Activated CD4-positive, alpha-beta T cell treated with anti-CD3 and anti-CD28 coated beads, Interleukin-2, Interleukin-6, amounts not matched to agents 100 ng/mL and 50 ng/mL, durations not matched to agents 16 hours and 8 hours (primary cell): ENCODE measurements at regions not wholly inside any gene's neighbourhood (a gene's known extent, or its start where the extent isn't known, plus 50 kb on each side); places are given as distances from the start of the nearest gene placed in this dataset.
"Not testable (repeated sequence)": the region's sequence is repeated elsewhere in the genome, so short reads cannot be mapped to it uniquely, and the experiment has no call there.

Source experiments
- DNase-seq: peaks from one replicate; pipeline ENCODE4 v3.0.0-alpha.2; 2020

DNA sequence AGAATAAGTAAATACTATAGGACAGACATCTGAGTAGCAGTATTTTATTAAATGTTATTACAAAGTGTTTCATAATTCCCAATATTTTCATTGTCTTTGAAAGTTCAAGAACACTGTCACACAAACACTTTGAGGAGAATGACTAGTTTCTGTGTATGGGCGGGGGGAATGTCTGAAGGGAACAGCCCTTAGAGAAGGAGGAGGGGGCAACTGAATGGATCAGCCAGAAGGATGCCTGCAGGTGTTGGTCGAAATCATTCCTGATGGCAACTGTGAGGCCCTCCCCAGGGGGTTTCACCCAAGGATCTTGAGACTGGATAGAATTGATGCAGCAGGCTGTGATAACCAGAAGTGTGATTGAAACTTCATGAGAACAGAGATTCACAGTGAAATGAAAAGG is 223.2 kb upstream of the C1orf87 start:
- DNase-seq = no peak

DNA sequence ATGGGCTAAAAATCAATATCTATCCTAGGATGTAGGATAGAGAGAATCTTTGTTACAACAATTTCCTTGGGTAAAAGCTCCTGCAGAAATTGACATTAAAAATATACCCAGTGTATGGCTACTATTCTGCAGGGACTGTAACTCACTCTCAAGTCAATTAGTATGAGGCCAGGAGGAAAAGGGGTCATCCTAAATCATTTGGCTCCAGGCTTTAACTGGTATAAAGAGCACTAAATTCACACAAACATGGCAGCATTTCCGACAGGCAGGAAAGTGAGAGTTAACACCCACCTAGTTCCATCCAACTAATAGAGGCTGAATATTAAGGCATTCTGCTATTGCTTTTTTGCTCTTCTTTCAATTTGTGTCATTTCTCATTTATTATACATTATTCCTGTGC is 218.6 kb upstream of the C1orf87 start:
- DNase-seq = no peak

DNA sequence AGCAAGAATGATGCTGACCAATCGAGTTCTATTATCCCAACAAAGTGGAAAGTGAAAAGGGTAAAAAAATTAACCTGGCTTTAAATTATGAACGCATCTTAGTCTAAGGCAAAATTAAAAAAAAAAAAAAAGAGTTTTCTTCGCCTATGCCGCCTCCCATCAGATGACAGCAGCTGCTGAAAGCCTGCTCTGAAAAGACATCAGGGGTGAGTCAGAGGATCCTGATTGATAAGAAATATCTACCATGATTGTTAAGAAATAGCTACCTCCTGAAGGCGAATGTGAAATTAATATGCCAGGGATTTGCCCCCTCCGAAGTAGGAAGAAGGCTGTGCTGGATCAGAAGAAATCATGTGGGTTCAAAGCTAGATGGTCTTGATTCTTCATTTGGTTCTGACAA is 216.8 kb upstream of the C1orf87 start:
- DNase-seq = no peak

DNA sequence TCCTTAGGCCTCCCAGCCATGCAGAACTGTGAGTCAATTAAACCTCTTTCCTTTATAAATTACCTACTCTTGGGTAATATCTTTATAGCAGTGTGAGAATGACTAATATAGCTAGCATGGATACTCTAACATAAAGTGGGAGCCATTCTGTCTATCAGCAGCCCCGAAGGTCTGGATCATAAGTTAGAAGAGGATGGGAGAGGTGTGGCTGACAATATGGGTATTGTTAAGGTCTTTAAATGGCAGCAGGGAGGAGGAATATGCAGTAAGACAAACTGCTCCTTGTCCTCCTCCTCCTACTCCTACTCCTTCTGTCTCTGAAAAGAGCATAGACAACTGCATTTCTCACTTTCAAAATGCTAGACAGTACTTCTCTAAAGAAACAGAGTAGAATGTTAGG is 214.0 kb upstream of the C1orf87 start:
- DNase-seq = no peak

DNA sequence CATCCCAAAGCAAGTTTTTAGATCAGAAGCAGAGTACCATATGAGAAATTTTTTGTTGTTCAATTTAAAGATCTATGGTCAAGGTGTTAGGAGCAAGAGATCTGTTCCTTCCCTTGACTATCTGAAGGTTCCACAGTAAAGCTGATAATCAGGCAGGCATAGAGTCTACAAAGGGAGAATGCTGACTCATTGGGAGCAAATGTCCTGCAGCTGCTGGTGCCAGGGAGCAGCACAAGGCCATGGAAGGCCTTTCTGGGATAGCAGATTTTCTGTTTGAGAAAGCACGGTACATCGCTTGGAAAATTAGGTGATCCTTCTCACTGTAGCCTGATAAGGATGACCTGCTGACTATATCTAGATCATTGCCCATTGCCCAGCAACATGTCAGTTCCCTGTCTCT is 210.1 kb upstream of the C1orf87 start:
- no peak for DNase-seq

DNA sequence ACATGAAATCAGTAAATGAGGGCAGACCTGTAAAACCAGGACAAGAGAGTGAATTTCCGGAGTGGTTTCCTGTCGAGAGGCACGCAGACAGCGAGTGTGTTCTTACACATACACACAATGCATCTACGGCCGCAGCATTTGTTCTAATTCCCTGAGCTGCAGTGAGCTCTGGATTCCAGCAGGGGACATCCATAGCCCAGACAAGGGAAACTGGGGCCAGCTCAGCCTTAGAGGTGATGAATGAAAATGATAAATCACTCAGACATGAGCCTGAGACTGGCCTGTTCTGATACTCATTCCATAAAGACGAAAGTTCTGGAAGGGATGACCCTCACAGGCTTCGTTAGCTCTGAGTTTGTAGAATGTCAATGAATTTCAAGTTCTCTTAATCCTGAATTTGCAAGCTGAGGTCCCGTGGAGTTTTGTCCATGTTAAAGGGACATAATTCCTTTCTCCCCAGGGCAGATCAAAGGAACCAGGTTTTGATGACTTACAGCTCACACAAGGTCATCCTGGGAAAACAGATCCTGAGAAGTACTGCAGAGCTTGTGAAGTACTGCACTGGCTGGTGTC is 207.9 kb upstream of the C1orf87 start:
- DNase-seq = peak; percentile 56

DNA sequence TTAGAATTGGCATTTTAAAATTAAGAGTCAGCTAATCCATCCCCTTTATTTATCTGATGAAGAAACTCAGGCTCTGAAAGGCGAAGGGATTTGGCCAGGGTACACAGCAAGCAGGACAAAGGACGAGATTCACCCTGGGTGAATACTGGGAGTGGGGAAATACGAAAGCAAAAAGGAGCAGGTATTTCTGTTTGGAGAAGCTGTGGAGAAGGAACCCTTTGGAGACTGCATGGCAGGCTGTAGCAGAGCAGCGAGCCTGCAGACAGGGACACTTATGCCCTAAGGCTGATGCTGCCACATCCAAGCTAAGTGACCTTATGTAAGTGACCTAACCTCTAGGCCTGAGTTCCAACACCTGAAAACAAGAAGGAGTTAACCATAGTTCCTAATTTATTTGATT is 207.2 kb upstream of the C1orf87 start:
- no peak for DNase-seq

DNA sequence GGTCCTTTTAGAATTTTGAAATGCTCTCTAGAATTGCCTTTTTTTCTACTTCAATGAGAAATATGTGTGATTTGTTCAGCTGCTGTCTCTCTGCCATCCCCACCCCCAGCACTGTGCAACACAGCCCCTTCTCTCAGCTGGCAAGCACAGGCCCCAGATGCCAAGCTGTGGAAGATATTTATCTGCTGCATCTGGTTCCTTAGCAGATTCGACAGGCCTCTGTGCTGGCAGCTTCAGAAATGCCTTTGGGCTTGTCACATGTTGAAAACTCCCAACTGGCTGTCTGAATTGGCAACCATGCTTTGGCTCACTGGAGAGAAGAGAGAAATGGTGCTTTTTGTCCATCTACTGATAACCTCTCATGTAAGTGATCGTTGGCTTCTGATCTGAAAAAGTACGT is 206.7 kb upstream of the C1orf87 start:
- DNase-seq = no peak

DNA sequence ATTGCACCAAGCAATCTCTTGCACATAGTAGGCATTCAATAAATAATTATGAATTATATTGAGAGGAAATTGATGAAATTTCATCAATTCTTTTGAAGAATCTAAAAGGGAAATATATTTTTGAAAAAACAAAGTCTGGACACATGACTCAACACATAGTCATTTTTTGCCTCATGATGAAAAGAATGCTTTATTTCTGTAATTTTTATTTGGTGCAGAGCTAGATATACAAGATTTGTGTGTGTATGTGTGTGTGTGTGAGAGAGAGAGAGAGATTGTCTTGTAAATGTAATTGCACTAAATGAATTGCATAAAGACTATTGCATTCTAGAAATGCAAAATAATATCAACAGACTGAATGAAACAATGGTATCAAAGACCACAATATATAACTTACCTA is 206.2 kb upstream of the C1orf87 start:
- DNase-seq = no peak

DNA sequence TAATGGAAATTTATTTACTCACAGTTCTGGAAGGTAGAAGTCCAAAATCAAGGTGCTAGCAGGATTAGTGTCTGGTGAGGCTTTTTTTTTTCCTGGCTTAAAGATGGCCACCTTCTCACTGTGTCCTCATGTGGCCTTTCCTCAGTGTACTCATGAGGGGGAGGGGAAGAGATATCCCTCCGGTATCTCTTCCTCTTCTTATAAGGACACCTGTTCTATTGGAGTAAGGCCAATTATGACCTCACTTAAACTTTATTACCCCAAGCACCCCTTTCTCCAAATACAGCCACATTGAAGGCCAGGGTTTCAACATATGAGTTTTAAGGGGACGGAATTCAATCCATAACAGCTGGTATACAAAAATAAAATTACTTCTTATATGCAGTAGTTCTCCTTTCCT is 203.7 kb upstream of the C1orf87 start:
- no peak for DNase-seq

DNA sequence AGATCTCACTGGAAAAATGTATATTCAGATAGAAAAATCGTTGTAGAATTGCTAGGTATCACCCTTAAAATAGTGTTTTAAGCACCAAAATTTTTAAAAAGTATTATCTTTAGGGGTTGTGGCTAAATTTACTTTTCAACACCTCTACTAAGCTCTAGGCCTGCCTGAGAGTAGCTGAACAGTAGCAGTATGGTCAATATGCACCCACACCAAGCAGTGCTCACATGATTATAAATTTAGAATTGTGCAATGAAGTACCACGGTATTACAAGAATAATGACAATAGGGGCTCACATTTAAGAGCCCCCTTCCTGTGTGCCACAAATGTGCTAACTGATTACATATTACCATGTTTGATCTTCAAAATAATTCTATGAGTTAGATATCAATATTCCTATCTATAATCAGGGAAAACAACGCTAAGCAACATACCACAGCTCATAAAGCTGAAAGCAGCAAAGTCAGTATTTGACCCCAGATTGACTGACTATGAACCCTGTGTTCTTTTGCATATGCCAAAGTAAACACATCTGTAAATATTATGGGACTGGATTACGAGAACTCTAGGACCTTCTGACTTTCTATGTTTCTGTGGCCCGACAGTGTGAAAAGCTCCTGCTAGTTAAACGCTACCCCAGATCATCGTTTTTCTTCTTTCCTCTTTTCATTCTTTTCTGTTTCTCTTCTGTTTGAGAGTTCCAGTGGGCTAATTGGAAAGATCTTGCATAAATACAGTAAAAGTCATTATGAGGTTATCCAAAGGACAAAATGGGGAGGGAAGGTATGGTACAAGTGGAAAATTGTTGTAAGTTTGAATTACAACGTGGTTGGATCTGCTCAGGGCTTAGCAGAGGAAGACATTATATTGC is 201.1 kb upstream of the C1orf87 start:
- DNase-seq = no peak

DNA sequence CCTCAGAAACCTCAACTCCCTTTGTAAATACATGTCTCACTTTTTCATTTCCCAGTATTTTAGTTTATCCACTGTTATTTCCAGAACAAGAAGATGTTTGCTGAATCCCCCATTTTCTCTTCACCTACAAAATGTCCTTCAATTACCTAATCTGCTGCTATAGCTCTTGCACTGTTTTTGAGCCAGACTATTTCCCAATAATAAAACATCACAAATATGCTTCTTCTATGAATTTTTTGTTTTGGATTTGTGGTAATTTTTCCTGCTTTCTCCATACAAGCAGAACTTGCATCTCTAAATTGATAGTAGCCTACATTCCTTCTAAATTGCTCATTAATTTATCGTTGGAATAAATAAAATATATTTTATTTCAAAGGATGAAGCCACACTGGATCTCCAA is 199.6 kb upstream of the C1orf87 start:
- DNase-seq = no peak

DNA sequence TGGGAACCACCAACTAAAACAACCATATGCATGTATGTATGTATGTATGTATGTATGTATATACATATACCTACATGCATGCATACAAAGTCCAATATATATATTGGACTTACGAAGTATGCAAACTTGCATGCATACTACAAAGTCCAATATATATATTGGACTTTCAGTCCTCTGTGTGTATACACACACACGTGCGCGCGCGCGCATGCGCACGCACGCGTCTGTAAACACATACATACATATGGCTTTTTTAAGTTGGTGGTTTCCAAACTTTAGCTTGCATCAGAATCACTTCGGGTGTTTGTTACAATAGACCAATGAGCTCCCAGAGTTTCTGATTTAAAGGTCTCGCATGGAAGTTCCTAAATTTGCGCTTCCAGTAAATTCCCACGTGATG is 197.5 kb upstream of the C1orf87 start:
- DNase-seq = no peak

DNA sequence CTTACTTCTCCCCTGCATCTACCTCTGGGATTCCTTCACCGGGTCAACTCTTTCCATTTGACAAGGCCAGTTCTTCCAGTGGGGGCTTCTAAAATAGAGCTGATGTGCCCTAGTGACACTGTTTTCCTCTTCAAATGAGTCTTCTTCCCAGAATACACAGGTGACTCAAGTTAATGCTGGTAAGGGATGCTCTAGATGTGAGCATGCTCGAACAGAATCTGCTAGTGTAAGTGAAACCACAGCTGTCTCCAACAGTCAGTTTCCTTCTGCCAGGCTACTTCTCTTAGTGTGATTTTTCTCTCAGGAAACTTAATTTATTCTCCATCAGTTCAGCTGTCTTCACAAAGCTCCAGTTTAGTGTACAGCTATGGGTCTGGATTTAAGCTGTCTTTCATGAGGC is 194.9 kb upstream of the C1orf87 start:
- no peak for DNase-seq

DNA sequence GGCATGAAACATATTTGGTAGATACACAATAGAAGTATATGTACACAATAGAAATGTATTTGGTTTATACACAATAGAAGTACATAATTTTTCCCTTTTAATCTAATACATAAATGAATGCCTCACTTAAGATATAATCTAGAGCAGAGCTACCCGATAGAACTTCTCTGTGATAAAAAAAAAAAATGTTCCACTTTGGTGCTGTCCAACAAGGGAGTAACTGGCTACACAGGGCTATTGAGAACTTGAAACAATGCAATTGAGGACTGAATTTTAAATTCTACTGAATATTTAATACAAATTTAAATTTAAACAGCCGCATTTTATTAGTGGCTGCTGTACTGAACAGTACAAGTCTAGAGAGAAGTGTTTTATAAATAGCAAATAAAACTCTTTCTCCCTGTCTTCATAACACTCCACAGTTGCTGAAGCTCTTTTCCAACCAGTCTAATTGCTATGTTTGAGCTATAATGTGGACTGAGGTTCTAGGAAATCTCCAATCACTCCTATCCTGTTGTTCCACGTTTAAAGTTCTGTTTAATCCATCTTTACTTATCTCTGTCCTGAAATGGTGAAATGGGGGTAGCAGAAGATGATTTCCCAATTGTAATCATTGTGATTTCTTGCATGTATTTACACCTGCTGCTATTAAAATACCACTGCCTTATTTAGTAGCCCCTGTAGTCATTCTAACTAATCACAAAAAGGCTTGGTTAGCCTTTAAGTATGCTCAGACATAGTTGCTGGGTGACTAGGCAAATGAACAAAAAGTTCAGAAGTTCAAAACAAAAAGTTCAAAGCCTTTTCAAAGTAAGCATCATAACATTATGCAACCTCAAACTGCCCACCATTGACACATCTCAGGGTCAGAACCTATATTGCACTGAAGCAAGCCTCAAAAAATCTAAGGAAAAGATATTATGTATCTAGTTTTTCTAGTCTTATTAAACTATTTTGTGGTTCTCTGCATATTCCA is 192.3 kb upstream of the C1orf87 start:
- DNase-seq = no peak

DNA sequence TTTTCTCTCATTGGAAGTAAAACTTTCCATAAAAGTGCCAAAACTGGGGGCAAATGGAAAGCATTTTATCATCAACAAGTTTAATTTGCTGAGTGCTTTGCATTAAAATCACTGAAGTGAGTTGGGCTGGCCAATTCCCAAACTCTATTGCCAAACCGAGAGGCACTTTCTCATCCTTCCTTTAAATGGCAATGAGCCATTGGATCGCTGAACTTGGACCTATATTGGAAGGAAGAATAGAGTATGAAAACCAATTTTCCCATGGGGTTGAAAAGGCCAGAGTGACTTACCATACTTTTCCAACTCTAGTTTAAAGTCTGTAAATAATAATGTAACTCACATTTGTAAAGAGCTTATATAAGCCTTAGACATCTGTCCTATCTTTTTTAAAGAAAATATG is 189.1 kb upstream of the C1orf87 start:
- DNase-seq = no peak

DNA sequence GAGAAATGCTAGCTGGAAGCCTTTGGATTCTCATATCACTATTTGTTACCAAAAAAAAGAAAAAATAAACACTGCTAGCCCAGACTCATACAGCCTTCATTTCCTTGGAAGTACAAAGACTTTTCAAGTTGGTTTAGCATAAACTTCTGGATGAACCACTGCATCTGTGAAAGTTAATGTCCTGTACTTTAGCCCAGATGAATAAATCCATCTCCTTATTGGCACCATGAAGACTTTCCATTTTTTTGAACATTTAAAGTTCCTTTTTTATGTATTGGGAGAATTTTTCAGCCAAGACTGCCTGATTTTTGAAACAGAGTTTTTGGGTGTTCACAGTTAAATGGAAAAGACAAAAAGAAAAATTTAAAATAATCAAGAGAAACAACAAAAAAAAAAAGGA is 184.0 kb upstream of the C1orf87 start:
- DNase-seq = no peak

DNA sequence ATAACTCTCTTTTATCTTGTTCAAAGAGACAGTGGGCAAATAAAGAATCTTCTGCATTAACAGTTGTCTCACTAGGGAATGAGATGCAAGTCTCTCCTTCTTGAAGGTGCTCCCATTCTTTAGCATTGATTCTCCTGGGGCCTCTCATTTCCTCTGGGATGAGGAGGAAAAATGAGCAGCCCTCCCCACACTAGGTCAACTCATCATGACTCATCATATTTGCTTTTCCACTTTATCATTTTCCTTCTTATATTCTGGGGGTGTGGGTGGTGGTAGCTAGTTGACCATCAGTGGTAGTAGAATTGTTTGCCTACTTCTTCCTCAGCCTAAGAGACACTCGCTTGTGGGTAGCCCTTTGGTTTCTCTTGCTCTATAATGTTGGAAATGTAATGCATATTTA is 182.0 kb upstream of the C1orf87 start:
- DNase-seq = no peak

DNA sequence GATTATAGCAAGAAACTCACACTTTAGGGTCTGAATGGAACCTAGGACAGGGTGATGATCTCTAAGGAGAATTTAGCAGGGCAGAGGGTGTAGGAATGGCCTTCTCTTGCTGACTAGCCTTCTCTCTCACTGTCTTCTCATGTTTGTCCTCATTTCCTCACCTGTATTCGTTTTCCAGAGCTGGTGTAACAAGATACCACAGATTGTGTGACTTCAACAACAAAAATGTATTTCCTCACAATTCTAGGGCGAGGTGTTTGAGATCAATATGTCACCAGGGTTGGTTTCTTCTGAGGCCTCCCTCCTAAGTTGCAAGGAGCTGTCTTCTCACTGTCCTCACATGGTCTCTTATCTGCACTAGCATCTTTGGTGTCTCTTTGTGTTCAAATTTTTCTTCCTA is 177.9 kb upstream of the C1orf87 start:
- DNase-seq = no peak

DNA sequence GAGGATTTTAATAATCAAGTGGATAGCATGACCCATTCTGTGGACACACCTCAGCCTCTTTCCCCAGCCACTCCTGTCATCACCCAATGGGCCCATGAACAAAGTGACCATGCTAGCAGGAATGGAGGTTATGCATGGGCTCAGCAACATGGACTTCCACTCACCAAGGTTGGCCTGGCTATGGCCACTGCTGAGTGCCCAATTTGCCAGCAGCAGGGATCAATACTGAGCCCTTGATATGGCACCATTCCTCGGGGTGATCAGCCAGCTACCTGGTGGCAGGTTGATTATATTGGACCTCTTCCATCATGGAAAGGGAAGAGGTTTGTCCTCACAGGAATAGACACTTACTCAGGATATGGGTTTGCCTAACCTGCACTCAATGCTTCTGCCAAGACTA is 173.9 kb upstream of the C1orf87 start:
- DNase-seq = not testable (repeated sequence)

DNA sequence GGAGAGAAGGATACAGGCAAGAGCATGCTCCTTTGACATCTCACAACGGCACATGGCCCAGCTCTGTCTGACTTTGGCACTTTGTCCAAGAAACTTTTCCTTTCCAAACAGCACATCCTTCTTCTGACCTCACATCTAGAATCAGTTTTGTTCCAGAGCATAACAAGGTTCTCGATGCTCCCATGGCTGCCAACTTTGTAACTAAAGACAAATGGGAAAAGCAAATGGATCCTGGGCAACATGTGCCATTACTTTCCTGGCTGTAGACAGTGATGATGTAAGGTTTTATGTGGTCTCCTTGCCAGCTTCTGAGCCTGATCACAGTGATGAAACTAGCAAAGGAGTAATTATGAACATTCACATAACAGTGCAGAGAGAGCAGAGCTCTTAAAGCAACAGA is 171.8 kb upstream of the C1orf87 start:
- no peak for DNase-seq

DNA sequence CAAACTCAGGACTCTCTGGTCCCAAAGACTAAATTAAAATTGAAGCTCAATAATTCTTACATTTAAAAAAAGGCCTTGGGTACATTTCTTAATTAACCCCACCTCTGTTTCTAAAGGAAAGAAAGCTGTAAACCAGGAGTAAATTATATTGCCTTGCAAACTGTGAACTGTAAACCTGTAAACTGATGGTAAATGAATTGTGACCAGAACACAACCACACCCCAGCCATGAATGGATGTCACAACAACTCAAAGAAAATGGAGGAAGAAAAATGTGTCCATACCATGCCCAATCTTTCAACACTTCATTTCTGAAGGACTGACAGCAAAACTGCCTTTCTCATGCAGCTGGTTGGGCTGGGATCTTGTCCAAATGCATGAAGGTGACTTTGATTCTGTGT is 171.3 kb upstream of the C1orf87 start:
- no peak for DNase-seq

DNA sequence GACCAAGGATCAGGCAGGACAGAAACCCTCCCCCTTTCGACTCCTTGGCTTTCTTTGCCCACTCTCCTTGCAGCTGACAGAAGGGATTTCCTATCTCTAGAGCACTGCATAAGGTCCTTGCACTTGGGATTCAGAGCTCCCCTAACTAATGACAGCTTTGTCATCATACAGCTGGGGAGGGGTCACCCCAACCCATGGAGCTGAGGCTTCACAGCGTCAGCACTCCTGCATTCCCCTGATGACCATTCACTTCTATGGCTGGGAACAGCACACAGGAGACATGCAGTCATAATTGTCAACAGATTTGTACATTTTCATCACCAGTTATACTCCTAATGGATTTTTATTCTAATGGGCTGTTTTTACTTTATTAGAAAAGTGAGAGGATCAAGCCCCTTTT is 161.7 kb upstream of the C1orf87 start:
- DNase-seq = no peak

DNA sequence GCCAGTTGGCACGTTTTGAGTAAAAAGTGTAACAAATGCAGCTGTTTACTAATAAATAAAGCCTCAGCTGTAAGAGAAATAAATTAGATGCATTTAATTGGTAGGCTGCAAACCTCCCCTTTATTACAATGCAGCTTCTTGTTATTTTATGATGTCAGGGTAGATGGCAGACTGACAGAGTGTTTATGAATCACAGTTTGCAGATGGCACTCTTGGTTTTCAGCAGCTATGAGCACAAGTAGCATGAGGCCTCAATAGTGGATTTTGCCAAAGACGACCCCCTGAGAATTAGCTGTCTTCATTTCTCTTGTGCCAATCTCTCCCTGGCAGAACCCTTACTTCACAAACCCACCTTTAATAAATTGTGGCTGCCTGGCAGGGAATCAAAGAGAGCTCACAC is 161.2 kb upstream of the C1orf87 start:
- no peak for DNase-seq
